Prostate gland (tissue), 2 donors: ENCODE measurements at regions not wholly inside any gene's neighbourhood (a gene's known extent, or its start where the extent isn't known, plus 50 kb on each side); places are given as distances from the start of the nearest gene placed in this dataset.

ENCODE experiments used
- CTCF ChIP-seq, 4 experiments: fragments of 200-600 bp in 2 of 4; fragments of 450-650 bp in 2 of 4; sonication (generic) in 2 of 4; IDR thresholded peaks; 1 replicate in 3 of 4; 2 replicates in 1 of 4; pipeline ENCODE4 v1.5.1; 2016 to 2019; ENCODE audit warnings: antibody characterized with exemption in 4 of 4, mild to moderate bottlenecking in 2 of 4, moderate library complexity in 2 of 4
- POLR2A ChIP-seq: fragments of 450-650 bp; IDR thresholded peaks from one replicate; pipeline ENCODE4 v1.6.1; 2016; ENCODE audit warnings: antibody characterized with exemption, mild to moderate bottlenecking

DNA sequence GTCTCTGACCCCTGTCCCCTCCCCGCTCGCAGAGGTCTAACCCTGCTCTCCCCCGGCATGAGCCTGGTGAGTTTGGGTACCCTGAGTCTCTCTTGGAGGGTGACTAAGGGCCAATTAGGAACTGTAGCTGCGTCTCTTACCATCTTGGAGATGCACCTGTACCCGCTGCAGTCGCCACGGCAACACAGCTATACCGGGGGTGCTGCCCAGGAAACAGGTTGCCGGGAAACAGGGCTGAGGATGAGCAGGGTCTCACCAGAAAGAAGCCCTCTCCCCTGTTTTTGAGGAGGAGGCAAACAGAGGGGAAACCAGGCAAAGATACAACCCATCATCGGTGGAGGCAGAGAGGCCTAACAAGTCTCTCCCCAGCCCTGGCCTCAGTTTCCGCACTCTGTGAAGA is 140.2 kb downstream of the TMEM132E start:
- TF ChIP-seq CTCF (IDR thresholded peaks at IDR 0.05): no peak
- no peak for TF ChIP-seq POLR2A
